ENCODE measurements at regions not wholly inside any gene's neighbourhood (a gene's known extent, or its start where the extent isn't known, plus 50 kb on each side); places are given as distances from the start of the nearest gene placed in this dataset.

DNA sequence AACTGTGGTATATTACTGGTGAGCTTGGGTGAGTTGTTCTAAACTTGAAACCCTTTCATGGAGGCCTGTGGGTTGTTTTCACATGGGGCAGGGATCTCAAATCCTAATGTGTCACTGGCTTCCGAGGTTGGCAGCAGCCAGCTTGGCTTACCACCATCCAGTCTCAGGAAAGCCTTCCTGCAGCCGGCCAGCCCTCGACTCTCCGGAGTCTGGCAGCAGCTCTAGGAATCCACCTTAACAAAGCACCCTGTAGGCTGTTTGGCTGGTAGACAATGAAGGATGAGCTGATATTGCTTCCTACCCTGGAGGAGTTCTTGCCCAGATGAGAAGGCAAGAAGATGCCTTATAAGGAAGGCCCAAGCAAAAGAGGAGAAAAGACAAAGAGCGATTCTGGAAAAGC lies 188.3 kb downstream of the KLF12 start:
- Mint-ChIP-seq H3K27me3 (no peaks in the 10 kb centered on the region), H3K36me3 (ENCODE audit: low read depth) (peaks cover 25% of the 10 kb centered on the region), H3K4me1 (peaks cover 45% of the 10 kb centered on the region), H3K27ac (peak overlapping the region; percentile 25), H3K4me3 (no peak overlapping the region), H3K9me3 (no peaks in the 10 kb centered on the region)
- ATAC-seq (ENCODE audit: low read depth) (no peak), DNase-seq (no peak)
- ChIA-PET POLR2A (interaction anchor here (1.5 kb wide), 1 partner anchor 20 kb away, joined by 3 read pairs; no protein-coding TSS in a partner anchor), CTCF (interaction anchor here (0.7 to 4.1 kb wide), 3 partner anchors 52 to 341 kb away, joined by 4 to 18 read pairs (median 6); no protein-coding TSS in a partner anchor)
- no peak for TF ChIP-seq CTCF (IDR thresholded peaks at IDR 0.05)
- intact Hi-C loops (cut with micrococcal nuclease) = loop anchor here (1.0 kb wide), 2 partner anchors 188 to 341 kb away; partner anchors contain the start of gene KLF12

DNA sequence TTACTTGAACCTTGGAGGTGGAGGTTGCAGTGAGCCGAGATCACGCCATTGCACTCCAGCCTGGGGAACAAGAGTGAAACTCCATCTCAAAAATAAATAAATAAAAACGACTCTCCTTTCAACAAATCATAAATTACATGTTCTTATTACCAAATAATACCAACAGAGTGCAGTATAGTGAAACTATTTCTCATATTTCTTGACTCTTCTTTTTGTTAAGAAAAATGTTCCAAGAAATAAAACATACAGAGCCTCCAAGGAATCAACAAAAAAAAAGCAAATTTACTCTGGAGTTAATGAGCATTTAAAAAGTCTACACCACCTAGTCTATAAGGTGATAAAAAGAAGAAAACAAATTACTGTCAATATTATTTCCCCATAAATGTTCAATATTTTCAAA lies 188.8 kb downstream of the KLF12 start:
- peaks cover 42% of the 10 kb centered on the region for H3K4me1 Mint-ChIP-seq
- H3K36me3 Mint-ChIP-seq (ENCODE audit: low read depth) = peaks cover 30% of the 10 kb centered on the region
- no peaks in the 10 kb centered on the region for H3K27me3 Mint-ChIP-seq
- ChIA-PET POLR2A (no interaction called here), CTCF (interaction anchor here (0.7 to 4.1 kb wide), 3 partner anchors 53 to 341 kb away, joined by 4 to 18 read pairs (median 6); no protein-coding TSS in a partner anchor)
- no peak for TF ChIP-seq CTCF (IDR thresholded peaks at IDR 0.05)
- no peak for ATAC-seq (ENCODE audit: low read depth)
- intact Hi-C loops (cut with micrococcal nuclease) = loop anchor here (1.0 kb wide), 2 partner anchors 189 to 342 kb away; partner anchors contain the start of gene KLF12
- H3K27ac Mint-ChIP-seq = no peak overlapping the region
- DNase-seq = no peak
- H3K9me3 Mint-ChIP-seq = no peaks in the 10 kb centered on the region
- H3K4me3 Mint-ChIP-seq = no peak overlapping the region

- no peak overlapping the region for H3K4me3 Mint-ChIP-seq
- DNase-seq = no peak
- CTCF ChIA-PET = interaction anchor here (1.6 kb wide), 1 partner anchor 343 kb away, joined by 4 read pairs; no protein-coding TSS in a partner anchor
- H3K4me1 Mint-ChIP-seq = peaks cover 42% of the 10 kb centered on the region
- POLR2A ChIA-PET = interaction anchor here (1.4 kb wide), 1 partner anchor 192 kb away, joined by 7 read pairs; no protein-coding TSS in a partner anchor
- no peaks in the 10 kb centered on the region for H3K27me3 Mint-ChIP-seq
- ATAC-seq (ENCODE audit: low read depth) = no peak
- peaks cover 36% of the 10 kb centered on the region for H3K36me3 Mint-ChIP-seq (ENCODE audit: low read depth)
- intact Hi-C loops (cut with micrococcal nuclease) = loop anchor here (1.0 to 5.0 kb wide), 2 partner anchors 23 to 42 kb away; no protein-coding TSS in a partner anchor
- peak overlapping the region; percentile 59 for H3K27ac Mint-ChIP-seq
- TF ChIP-seq CTCF (IDR thresholded peaks at IDR 0.05) = no peak
- H3K9me3 Mint-ChIP-seq = no peaks in the 10 kb centered on the region
Observed at GRCh38 chr13:73943965-73944233, 190.3 kb downstream of the KLF12 start.

DNA sequence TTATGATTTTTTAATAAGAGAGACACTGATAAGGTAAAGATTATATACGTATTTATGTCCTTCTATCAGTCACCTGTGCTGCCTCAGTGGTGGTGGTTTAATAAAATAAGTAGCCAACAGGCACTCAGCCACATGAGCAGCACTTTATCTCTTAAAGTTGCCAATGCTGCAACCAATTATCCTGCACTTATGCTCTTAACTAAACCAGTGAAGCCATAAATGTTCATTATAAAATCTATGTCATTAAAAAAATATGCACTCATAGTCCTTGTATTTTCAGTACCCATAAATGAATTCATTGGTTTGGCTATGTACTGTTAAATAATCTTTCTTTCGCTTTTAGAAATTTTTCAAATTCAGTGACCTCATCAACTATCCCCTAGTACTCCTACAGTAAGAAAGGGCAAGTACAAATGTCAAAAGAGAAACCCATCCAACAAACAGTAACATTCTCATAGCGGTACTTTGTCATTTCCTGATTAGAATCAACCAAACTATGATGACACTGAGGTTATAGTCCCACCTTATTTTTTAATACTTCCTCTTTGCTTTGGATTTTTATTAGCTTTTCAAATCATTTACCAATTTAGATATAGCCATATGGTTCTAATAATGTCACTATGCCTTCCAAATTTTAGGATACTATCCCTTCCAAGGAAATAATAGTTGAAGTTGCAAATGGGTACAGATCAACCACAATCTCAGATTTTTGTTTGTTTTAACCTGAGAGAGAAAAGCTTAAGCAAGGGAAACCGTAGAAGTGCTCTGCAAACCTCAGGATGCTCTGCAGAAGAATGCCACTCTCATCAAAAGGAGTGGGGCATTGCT lies 190.9 kb downstream of the KLF12 start:
- intact Hi-C loops (cut with micrococcal nuclease) = loop anchor here (1.0 to 5.0 kb wide), 2 partner anchors 24 to 41 kb away; no protein-coding TSS in a partner anchor
- Mint-ChIP-seq H3K4me3 (peak overlapping the region; percentile 13), H3K9me3 (no peaks in the 10 kb centered on the region), H3K36me3 (ENCODE audit: low read depth) (peaks cover 40% of the 10 kb centered on the region), H3K4me1 (peaks cover 36% of the 10 kb centered on the region), H3K27me3 (no peaks in the 10 kb centered on the region), H3K27ac (peak overlapping the region; percentile 59)
- ChIA-PET CTCF (interaction anchor here (1.6 kb wide), 1 partner anchor 344 kb away, joined by 4 read pairs; no protein-coding TSS in a partner anchor), POLR2A (interaction anchor here (1.4 kb wide), 1 partner anchor 192 kb away, joined by 7 read pairs; no protein-coding TSS in a partner anchor)
- no peak for TF ChIP-seq CTCF (IDR thresholded peaks at IDR 0.05)
- ATAC-seq (ENCODE audit: low read depth) (peak; percentile 84), DNase-seq (no peak)

- Mint-ChIP-seq H3K4me3 (no peak overlapping the region), H3K36me3 (ENCODE audit: low read depth) (peaks cover 44% of the 10 kb centered on the region), H3K9me3 (no peaks in the 10 kb centered on the region), H3K27me3 (no peaks in the 10 kb centered on the region), H3K4me1 (peaks cover 38% of the 10 kb centered on the region), H3K27ac (no peak overlapping the region)
- ChIA-PET POLR2A (no interaction called here), CTCF (no interaction called here)
- TF ChIP-seq CTCF (IDR thresholded peaks at IDR 0.05) = no peak
- DNase-seq (no peak), ATAC-seq (ENCODE audit: low read depth) (no peak)
- intact Hi-C loops (cut with micrococcal nuclease) = loop anchor here (5.0 kb wide), 1 partner anchor 39 kb away; no protein-coding TSS in a partner anchor
Observed at GRCh38 chr13:73941752-73942151, 192.5 kb downstream of the KLF12 start.

All from activated B cell treated with CpG ODN at 0.5 μM for 24 hours (primary cell).